Vagina (tissue), 2 donors: ENCODE measurements at regions not wholly inside any gene's neighbourhood (a gene's known extent, or its start where the extent isn't known, plus 50 kb on each side); places are given as distances from the start of the nearest gene placed in this dataset.

ENCODE experiments used
- POLR2A ChIP-seq, 2 donors: fragments of 450-650 bp; IDR thresholded peaks; one replicate each; pipeline ENCODE4 v1.6.1; 2017; ENCODE audit warnings: antibody characterized with exemption in 2 of 2, mild to moderate bottlenecking in 2 of 2, moderate library complexity in 2 of 2
- POLR2AphosphoS5 ChIP-seq, 2 donors: sonication (generic); formaldehyde crosslinking; IDR thresholded peaks; one replicate each; pipeline ENCODE4 v1.9.0; 2017; ENCODE audit warnings: antibody characterized with exemption in 2 of 2, mild to moderate bottlenecking in 2 of 2, low read depth in 1 of 2; ENCODE audit not compliant: insufficient read depth in 1 of 2
- TF ChIP-seq, protein P1 (sequence below), 3 experiments: fragments of 450-650 bp in 2 of 3; fragments of 200-600 bp in 1 of 3; sonication (generic) in 1 of 3; IDR thresholded peaks; one replicate each; pipeline ENCODE4 v1.5.1; 2017 to 2019; ENCODE audit warnings: antibody characterized with exemption in 3 of 3, mild to moderate bottlenecking in 2 of 3, moderate library complexity in 2 of 3

DNA sequence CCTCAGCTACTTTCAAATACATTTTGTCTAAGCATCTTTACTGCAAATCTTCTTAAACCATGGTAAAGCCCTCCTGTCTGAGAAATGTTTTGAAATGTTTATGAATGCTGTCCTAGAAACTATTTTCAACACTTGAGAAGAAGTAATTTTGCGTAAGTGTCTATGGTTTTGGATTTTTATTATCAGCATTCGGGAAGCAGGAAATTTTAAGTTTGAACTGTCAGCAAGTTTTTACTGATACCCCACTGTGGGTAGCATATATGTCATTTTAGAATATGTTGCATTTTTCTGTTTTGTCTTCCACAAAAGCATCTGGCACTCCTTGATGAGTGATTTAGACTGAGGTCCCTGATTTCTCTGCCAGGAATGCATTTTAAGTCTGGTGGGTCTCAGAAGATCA lies 302.4 kb upstream of the GIMD1 start:
- TF ChIP-seq, protein P1, sequence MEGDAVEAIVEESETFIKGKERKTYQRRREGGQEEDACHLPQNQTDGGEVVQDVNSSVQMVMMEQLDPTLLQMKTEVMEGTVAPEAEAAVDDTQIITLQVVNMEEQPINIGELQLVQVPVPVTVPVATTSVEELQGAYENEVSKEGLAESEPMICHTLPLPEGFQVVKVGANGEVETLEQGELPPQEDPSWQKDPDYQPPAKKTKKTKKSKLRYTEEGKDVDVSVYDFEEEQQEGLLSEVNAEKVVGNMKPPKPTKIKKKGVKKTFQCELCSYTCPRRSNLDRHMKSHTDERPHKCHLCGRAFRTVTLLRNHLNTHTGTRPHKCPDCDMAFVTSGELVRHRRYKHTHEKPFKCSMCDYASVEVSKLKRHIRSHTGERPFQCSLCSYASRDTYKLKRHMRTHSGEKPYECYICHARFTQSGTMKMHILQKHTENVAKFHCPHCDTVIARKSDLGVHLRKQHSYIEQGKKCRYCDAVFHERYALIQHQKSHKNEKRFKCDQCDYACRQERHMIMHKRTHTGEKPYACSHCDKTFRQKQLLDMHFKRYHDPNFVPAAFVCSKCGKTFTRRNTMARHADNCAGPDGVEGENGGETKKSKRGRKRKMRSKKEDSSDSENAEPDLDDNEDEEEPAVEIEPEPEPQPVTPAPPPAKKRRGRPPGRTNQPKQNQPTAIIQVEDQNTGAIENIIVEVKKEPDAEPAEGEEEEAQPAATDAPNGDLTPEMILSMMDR (IDR thresholded peaks at IDR 0.05): no peak
- TF ChIP-seq POLR2AphosphoS5 (IDR thresholded peaks at IDR 0.05; ENCODE audit: insufficient read depth in 1 of 2, low read depth in 1 of 2) (no peak), POLR2A (IDR thresholded peaks at IDR 0.05) (no peak)
